ENCODE measurements at regions not wholly inside any gene's neighbourhood (a gene's known extent, or its start where the extent isn't known, plus 50 kb on each side); places are given as distances from the start of the nearest gene placed in this dataset.

- DNase-seq (ENCODE audit: low spot score) = no peak
These were observed 90.9 kb downstream of the SLC30A10 start for GRCh38 chr1:219837274-219837993.

GRCh38 chr1:219834314-219834917 lies 93.9 kb downstream of the SLC30A10 start:
- WGBS = 65% methylated on average over 8 of the region's 8 CpGs
- no peaks in the 10 kb centered on the region for H3K27me3 ChIP-seq (ENCODE audit: control insufficient read depth in 4 of 4, insufficient read depth in 4 of 4, low read length in 3 of 4)
- H3K9me3 ChIP-seq (ENCODE audit: control insufficient read depth in 4 of 4, low read length in 3 of 4) = no peaks in the 10 kb centered on the region
- no peak for DNase-seq (ENCODE audit: low spot score)
- no peak overlapping the region for H3K27ac ChIP-seq (ENCODE audit: low read depth in 1 of 2, low read length in 2 of 2)
- H3K4me3 ChIP-seq (ENCODE audit: low read depth in 1 of 3, low read length in 3 of 3) = no peak overlapping the region
- no peaks in the 10 kb centered on the region for H3K36me3 ChIP-seq (ENCODE audit: control insufficient read depth in 4 of 4, insufficient read depth in 3 of 4, low read depth in 1 of 4, low read length in 3 of 4)
- H3K9ac ChIP-seq (ENCODE audit: low read depth in 1 of 2, low read length in 2 of 2) = no peak overlapping the region
- peaks cover 0 to 3% (median 0%) of the 10 kb centered on the region in 4 donors for H3K4me1 ChIP-seq (ENCODE audit: control insufficient read depth in 4 of 4, insufficient read depth in 4 of 4, low read length in 3 of 4)
- TF ChIP-seq EGR1 (IDR thresholded peaks at IDR 0.05; ENCODE audit: low read depth in 2 of 2) (no peak), RXRA (IDR thresholded peaks at IDR 0.05) (no peak), YY1 (IDR thresholded peaks at IDR 0.05) (no peak), ATF3 (IDR thresholded peaks at IDR 0.05) (no peak), CTCF (IDR thresholded peaks at IDR 0.05; ENCODE audit: low read depth, low read length, missing input control) (no peak), RAD21 (IDR thresholded peaks at IDR 0.05) (no peak), HNF4G (IDR thresholded peaks at IDR 0.05) (no peak), TAF1 (conservative IDR thresholded peaks at IDR 0.05) (no peak), NR2F2 (IDR thresholded peaks at IDR 0.05) (no peak), MAX (IDR thresholded peaks at IDR 0.05) (no peak), JUND (IDR thresholded peaks at IDR 0.05) (no peak)

More at GRCh38 chr1:219837274-219837993, 90.9 kb downstream of the SLC30A10 start:
- peaks cover 0 to 7% (median 0%) of the 10 kb centered on the region in 4 donors for H3K4me1 ChIP-seq (ENCODE audit: control insufficient read depth in 4 of 4, insufficient read depth in 4 of 4, low read length in 3 of 4)
- H3K9me3 ChIP-seq (ENCODE audit: control insufficient read depth in 4 of 4, low read length in 3 of 4) = no peaks in the 10 kb centered on the region
- H3K9ac ChIP-seq (ENCODE audit: low read depth in 1 of 2, low read length in 2 of 2) = no peak overlapping the region
- no peaks in the 10 kb centered on the region for H3K27me3 ChIP-seq (ENCODE audit: control insufficient read depth in 4 of 4, insufficient read depth in 4 of 4, low read length in 3 of 4)
- H3K36me3 ChIP-seq (ENCODE audit: control insufficient read depth in 4 of 4, insufficient read depth in 3 of 4, low read depth in 1 of 4, low read length in 3 of 4) = no peaks in the 10 kb centered on the region
- no peak overlapping the region for H3K4me3 ChIP-seq (ENCODE audit: low read depth in 1 of 3, low read length in 3 of 3)
- WGBS = 42% methylated on average over 7 of the region's 7 CpGs
- no peak overlapping the region for H3K27ac ChIP-seq (ENCODE audit: low read depth in 1 of 2, low read length in 2 of 2)
- TF ChIP-seq REST (IDR thresholded peaks at IDR 0.05) = no peak
- no peak for TF ChIP-seq GABPA (IDR thresholded peaks at IDR 0.05 in 1 of 2, conservative IDR thresholded peaks at IDR 0.05 in 1 of 2)
- peak; percentile 59 for TF ChIP-seq CTCF (IDR thresholded peaks at IDR 0.05; ENCODE audit: low read depth, low read length, missing input control)
- TF ChIP-seq RAD21 (IDR thresholded peaks at IDR 0.05) = peak; percentile 90 to 93
- TF ChIP-seq JUND (IDR thresholded peaks at IDR 0.05) = no peak
- no peak for TF ChIP-seq MAX (IDR thresholded peaks at IDR 0.05)
